ENCODE measurements at regions not wholly inside any gene's neighbourhood (a gene's known extent, or its start where the extent isn't known, plus 50 kb on each side); places are given as distances from the start of the nearest gene placed in this dataset.
A peak's percentile ranks its signal among the peaks of the same experiment; 100 is the strongest.
"Not testable (repeated sequence)": the region's sequence is repeated elsewhere in the genome, so short reads cannot be mapped to it uniquely, and the experiment has no call there.

DNA sequence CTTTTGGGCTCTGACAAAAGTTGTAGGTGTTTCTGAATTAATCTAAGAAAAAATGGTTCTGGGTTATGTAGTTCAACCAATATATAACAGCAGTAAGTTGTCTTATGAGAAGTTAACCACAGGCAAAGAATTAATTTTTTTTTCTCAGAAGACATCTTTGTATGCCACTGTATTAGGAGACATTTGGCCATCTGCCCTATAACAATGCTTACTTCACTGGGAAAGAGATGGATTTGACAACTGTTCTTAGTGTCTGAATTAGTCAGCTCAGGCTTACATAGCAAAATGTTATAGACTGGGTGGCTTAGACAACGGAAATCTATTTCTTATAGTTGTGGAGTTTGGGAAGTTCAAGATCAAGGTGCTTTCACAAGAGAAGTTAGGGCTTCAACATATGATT lies 508.1 kb downstream of the STIM2 start:
- DNase-seq = no peak

DNA sequence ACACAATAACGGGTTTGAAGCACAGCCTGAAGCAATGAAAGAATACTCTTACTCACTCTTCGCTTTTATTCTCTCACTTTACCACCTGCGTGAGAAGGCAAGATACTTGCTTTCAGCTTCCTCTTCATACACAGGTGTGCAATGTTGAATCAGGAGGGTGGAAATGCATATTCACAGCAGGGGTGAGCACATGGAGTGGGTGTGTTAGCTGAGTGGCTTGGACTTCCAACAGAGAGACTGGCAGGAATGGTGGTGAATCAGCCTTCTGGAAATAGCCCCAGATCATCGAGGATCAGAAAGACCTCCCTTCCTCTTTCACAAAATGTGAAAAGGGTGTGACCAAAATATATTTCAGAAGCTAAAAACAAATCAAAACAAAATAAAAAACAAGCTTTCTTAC lies 521.2 kb downstream of the STIM2 start:
- no peak for DNase-seq

DNA sequence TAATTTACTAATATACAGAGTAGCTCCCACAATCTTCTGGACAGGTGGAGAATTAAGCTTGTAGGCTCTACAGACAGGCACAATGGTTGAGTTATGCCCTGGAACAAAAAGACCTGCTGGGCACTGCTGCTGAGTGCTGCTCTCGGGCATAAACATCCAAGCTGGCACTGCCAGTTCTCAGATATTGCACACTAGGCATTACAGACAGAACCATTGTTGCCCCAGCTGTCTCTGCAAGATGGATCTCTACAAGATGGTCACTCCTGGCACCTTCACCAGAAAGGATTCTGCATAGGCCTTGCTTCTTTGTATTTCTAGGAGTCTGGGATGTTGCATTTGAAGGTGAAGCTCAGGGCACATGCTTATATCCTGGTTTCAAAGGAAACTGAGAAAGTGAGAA lies 527.1 kb downstream of the STIM2 start:
- no peak for DNase-seq

DNA sequence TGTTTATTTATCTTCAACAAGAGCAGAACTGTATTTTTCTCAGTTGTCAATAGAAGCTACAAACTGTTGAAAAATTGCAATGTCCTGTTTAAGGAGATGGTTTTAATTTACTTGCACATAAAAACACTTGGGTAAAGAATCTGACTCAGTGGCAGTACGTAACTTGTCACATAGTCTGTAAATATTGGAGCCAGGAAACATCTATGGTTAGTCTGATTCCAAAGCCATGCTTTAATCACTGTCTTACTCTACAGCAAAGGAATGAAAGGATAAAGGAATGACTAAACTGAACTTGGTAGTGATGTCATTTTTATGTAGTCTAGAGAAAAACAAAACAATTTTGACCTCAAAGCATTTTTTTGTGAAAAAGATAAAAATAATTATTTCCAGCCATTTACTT lies 537.2 kb downstream of the STIM2 start:
- no peak for DNase-seq

DNA sequence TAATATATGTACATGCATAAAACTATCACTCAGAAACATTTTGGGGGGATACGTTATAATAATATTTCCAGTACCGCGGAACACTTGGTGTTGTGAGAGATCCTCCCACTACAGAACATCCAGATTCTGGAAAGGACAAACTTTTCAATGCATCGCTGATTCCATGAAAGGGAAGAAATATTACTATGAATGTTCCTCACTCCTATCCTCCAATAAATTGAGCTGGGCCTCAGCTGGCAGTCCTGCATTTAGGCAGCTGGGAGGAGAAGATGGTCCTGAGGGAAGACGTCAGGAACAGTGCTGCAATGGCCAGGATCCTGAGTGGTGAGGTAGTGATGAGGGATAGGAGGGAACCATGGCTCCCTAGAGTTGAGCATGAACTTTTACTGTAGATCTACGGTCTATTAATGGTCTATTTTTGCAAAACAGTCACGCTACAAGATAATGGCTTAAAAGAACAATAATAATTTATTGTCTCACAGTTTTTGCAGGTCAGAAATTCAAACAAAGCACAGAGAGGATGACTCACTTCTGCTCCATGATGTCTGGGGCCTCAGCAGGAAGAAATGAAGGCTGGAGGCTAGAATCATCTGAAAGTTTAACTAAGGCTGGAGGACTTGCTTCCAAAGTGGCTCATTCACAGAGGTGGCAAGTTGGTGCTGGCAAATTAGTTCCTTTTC lies 538.1 kb downstream of the STIM2 start:
- DNase-seq = no peak

DNA sequence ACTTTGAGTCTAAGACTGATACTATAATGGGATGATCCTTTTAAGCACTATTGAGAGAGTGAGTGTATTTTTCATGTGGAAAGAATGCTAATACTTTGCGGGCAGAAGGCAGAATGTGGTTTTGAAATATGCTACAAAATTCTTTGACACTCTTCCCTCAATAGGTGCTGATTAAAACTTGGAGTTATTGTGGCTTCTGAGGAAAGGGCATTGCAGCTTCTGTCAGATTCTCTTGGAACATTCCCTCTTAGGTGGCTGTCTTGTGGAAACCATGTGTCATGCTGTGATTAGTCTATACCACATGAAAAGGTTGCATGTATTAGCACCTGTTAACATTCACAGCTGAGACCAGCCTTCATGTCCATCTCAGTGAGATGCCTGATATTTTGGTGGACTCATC lies 547.0 kb downstream of the STIM2 start:
- no peak for DNase-seq

DNA sequence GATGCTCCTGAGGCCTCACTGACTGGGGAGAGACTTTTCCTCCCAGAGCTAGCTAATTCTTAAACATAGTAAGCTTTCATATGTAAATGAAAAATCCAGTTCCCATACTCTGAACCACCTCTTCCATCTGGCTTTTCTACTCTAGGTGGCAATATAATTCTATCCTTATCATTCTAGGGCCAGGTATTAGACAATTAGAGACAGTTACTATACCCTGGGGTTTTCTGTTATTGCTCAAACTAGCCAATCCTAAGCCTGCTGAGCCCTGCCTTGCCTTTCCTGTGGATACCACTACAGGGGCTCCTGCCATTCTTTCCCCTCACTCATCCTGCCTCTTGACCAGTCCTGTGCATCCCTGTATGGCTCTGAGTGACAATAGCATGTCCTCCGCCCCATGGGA lies 552.0 kb downstream of the STIM2 start:
- DNase-seq = no peak

DNA sequence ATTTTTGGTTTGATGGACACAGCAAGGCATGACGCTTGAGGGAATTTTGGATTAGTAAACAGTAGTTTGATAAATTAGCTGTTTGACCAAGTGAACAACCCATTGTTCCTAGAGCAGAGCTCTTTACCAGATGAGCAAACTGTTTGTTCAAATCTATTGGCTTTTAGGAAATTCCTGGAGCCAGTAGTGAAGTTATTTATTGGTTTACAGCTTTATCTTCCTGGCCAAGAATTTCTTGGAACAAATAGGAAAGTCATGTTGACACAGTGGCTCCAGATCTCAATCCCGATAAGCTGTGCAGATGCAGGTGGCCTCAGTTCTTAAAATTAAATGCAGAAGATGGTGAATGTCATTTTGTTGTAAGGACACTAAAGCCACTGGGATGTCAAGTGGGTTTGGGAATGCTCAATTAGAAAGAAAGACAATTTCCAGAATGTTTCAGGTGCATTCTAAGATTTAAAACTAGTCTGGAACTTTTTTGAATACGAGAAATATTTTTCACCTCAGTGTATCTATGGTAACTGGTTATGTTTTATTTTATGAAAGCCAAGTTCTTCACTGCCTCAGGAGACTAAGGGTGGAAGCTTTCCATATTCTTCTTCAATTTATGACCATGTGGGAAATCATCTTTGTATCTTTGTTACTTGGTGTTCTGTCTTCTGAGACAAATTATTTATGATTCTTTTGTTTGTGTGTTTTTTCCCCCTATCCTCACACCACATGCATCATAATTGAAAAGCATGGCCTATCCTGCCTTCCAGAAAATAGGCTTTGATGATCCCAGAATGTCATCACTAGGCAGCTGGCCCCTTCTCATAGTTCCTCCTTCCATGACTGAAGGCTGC lies 554.5 kb downstream of the STIM2 start:
- DNase-seq = no peak

DNA sequence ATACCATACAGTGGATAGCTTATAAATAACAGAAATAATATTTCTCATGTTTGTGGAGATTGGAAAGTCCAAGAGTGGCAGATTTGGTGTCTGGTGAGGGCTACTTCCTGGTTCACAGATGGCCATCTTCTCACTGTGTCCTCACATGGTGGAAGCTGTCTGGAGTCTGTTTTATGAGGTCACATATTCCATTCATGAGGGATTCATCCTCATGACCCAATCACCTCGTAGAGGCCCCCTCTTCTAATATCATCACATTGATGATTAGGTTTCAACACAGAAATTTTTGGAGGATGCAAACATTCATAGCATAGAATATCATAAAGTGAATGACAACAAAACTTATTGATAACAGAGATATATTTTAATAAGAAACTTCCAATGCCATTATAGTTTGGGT lies 568.0 kb downstream of the STIM2 start:
- no peak for DNase-seq

DNA sequence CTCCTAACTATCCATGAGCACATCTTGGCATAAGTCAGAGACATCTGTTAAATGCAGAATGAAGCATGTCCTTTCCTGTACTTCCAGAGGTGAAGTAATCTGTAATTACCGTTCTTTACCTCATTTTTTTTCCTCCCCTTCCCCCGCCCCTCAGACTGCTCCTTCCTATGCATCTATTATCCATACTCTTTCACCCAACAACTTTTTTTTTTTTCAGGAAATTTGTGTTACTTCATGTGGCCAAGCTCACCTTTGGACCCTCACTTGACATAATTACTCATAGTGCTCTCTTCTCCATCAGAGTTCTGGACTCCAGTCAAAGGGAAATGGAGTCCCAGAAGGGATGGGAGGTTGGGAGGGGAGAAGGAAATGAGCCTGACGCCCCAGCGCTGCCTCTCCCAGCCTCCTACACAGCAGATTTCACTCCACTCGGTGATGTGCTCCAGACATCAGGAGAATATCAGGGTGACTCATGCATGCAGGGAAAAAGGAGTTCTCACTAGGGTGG lies 568.8 kb downstream of the STIM2 start:
- DNase-seq = peak; percentile 6

DNA sequence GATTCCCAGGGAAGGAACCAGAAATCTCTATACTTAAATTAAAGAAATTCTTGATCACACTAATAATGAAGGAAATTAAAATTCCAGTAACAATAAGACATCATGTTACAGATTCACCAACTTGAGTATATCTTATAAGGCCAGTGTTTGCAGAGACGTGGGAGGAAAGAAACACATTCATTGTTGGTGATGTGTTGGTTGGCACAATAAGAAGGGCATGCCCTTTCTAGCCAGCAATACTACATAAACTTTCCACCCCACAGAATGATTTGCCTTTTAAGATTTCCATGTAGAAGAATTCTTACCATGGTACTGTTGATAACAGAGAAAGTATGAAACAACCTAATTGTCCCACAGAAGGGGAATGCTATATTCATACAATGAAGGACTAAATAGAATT lies 581.5 kb downstream of the STIM2 start:
- no peak for DNase-seq

DNA sequence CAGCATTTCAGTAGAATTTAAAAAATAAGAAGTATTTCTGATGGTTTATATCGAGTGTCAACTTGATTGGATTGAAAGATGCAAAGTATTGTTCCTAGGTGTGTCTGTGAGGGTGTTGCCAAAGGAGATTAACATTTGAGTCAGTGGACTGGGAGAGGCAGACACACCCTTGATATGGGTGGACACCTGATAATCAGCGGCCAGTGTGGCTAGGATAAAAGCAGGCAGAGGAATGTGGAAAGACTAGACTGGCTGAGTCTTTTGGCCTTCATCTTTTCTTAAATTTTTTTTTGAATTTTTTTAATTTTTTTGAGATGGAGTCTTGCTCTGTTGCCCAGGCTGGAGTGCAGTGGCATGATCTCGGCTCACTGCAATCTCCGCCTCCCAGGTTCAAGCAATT lies 582.0 kb downstream of the STIM2 start:
- not testable (repeated sequence) for DNase-seq

DNA sequence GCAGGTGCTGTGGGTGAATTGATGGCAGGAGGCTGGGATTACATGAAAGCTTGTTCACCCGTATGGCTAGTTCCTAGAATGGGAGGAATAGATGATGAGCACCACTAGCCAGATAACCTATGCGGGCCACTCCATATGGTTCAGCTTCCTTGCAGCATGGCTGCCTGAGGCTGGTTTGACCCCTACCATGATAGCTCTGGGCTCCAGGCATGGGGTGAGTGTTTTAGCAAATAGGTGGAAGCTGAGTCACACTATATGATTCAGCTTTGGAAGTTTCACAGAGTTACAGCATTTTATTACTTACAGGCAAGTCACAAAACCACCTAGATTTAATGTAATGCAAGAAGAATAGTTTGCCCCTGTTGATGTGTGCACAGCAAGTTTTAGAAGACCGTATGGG lies 603.2 kb downstream of the STIM2 start:
- DNase-seq = no peak

DNA sequence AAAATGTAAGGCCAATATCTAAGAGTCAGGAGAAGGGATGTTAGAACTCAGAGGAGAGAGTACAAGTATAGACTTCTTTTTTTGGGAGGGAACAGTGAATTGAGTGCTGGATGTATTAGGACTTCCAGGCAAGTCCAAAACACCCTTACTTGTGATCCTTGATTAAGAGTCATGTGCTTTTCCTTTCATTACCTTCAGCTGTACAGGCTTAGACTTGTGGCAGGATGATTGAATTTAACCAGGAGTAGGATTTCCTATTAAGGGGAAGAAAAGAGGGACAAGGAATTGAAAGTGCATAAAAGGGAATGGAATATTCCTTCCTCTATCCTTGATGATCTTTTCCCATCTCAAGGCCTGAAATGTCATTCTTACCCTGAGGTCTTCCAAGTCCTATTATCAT lies 606.7 kb downstream of the STIM2 start:
- DNase-seq = no peak

DNA sequence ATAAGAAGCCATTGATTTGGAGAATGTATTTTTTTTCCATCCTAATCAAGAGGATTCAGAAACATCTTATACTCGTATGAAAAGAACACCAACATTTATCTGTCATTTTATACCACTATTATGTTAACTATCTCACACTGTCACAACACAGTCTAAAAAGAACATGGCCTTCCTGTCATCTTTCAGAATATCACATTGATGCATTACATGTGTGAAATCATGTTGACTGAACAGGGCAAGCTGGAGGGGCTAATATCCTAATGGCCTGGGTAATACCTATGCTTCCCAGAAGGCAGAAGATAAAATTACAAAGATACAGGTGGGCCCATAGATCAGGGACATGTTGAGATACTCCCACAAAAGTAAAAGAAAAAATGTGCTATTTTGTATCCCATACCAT lies 611.7 kb downstream of the STIM2 start:
- no peak for DNase-seq

DNA sequence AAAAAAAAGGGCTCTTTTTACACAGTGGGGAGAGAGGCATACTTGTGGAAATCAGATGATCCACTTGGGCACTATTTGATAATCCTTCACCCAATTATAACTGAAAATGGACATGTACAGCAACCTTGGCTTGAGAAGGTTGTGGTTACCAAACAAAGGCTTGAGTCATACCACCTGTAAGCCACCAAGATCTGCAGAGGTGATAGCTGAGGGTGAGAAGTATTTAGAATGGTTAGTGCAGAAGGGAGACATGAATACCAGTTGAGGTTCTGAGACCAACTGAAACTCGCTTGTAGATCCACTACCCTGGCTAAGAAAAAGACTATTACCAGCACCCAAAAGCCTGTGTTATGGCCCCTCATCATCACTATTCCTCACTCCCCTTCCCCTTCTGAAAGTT lies 614.0 kb downstream of the STIM2 start:
- DNase-seq = no peak

DNA sequence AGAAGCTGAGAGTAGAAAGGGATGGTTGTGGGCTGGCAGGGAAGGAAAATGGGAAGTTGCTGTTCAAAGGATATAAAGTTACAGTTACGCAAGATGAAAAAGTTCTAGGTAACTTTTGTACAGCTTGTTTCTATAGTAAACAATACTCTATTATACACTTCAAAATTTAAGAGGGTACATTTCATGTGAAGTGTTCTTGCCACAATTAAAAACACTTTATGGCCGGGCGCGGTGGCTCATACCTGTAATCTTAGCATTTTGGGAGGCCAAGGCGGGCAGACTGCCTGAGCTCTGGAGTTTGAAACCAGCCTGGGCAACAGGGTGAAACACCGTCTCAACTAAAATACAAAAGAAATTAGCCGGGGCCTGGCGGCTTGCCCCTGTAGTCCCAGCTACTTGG lies 623.6 kb downstream of the STIM2 start:
- DNase-seq = no peak

DNA sequence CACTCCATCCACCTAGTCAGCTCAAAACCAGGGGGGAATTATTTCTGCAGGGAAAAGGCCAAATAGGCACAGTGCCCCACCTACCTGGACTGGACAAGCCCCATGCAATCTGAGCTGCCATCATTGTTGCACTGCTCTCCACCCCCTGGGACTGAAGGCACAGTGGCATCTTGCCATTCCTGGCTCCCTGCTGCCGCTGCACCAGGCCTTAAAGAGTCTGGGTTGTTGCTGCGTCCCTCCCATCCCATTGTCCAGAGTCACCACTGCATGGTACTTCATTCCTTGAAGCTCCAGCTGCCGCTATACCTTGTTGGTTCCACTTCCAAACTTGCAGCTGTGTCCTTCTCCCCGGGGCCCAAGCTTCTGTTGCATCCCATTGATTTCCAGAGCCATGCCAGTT lies 629.7 kb downstream of the STIM2 start:
- DNase-seq = no peak

DNA sequence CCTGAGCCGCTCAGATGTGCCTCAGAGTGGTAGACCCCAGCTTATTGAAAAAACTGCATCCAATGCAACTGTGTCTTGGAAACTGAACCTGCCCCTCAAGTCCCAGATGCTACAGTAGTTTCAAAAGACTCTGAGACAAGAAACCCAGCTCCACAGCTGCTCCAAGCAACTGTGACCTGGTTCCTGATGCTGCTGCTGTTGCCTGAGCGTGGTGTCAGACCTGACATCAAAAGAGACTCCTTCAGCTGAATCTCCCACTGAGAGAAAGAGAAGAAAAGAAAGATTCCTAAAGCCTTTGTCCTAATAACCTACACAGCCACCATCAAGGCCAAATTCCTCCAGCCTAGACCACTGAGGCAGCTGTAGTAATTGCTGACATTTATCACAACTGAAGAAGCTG lies 630.1 kb downstream of the STIM2 start:
- DNase-seq = no peak

DNA sequence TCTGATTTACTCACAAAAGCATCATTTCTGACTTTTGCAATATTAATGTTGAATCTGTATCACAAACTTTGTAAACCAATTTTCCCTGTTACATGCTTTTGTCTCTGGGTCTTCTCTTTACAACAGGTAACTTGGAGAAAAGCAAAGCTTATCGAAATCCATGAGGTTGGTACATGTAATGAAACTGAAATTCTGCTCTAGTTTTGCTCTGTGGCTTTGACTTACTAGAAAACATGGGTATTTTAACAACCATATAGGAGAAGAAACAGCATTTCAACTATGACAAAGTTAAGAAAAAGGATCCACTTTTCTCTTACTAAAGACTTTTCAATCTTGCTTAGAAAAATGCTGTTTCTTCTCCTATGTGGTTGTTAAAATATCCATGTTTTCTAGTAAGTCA lies 645.8 kb downstream of the STIM2 start:
- DNase-seq = no peak

DNA sequence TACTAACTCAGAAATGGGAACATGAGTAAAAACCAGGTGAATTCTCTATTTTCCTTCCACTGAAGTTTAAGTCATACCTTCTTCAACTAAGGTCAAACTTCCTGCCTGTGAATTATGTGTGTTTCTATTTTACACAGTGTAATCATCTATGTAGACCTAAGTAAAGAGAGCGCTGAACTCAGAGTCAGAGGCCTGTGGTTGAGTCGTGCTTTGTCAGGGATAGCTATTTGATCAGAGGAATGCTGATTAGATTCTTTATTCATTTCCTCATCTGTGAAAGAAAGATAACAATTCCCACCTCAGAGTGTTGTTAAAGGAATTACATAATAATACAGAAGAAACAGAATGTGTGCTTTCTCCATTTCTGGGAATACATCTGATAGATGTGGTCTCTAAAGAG lies 654.1 kb downstream of the STIM2 start:
- no peak for DNase-seq

DNA sequence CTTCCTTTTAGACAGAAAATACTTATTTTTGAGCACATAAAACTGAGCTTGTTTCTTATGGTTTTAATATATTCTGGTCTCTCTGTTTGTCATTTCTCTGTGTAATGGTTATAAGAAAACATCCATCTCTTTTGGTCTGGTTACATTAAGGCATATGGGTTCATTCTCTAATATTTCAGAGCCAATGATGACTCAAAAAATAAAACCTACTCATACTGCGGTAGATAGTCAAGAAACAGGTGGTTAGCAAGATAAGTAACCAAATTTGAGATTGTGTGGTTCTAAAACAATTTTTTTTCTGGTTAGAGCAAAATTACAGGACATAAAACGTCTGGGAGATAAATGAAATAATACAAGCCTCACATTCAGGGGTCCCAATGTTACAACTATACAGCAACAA lies 654.5 kb downstream of the STIM2 start:
- no peak for DNase-seq

DNA sequence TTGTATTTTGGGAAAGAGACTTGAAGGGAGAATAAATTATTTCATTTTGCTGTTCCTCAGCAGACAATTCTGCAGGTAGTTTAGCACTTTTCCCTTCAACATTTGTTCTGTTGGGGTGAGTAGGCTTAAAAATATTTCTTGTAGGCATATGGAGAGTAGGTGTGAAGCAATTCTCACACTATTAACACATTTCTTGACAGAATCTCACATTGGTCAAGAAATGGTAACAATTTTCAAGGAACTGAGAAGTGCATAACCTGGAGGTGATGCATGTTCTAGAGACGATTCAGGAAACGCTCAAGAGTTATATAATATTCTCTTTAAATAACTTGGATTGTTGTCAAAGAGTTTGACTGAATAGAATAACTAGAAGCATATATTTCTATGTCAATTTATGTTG lies 658.2 kb downstream of the STIM2 start:
- no peak for DNase-seq

DNA sequence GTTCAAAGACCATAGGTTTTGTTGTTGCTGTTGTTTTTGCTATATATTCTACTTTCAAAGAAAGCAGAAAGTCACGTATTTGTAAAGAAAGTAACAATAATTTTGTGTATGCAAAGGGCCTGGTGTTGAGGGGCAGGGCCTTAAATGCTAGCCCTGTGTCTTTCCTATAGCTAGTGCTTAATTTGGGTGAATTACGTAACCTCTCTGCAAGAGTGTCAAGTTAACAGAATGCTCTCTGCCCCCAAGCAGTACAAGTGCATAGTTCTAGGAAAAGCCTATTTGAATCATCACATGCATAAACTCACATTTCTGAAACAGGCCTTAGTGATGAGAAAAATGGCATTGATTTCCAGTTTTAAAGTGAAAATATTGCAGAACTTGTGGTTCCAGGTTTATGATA lies 663.6 kb downstream of the STIM2 start:
- no peak for DNase-seq

DNA sequence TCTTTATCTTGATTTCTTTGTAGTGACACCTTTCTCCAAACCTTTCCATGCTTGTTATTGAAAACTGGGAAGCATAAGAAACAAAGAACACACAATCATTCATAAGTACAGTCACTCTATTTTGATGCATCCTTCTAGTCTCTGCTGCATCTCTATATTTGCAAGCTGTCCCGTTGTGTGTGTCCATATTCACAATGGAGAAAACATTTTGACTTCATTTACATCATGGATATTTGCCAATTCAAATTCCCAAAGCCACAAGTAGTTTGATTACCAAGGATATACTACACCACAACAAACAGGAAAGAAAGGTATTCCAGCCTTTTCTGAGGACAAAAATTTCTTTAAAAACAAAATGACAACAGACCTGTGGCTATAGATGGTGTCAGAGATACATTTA lies 673.8 kb downstream of the STIM2 start:
- DNase-seq = no peak

All from NCI-H2171 treated with DMSO at 0.1 percent for 48 hours (cell line).